HepG2 (cell line): ENCODE measurements at regions not wholly inside any gene's neighbourhood (a gene's known extent, or its start where the extent isn't known, plus 50 kb on each side); places are given as distances from the start of the nearest gene placed in this dataset.

Source experiments
- ATF5 ChIP-seq: sonication (generic); formaldehyde crosslinking; IDR thresholded peaks from 2 replicates; pipeline ENCODE4 v1.4.0; 2020; ENCODE audit warnings: mild to moderate bottlenecking, low read depth, missing genetic modification reagents
- BCL6 ChIP-seq: IDR thresholded peaks from 2 replicates; pipeline ENCODE4 v1.6.1; 2016; ENCODE audit warnings: missing genetic modification reagents, missing compliant biosample characterization
- CENPT ChIP-seq: sonication (generic); formaldehyde crosslinking; IDR thresholded peaks from 2 replicates; pipeline ENCODE4 v1.8.0; 2022; ENCODE audit warnings: low read depth, mild to moderate bottlenecking, moderate library complexity, missing genetic modification reagents
- GZF1 ChIP-seq: sonication (generic); formaldehyde crosslinking; IDR thresholded peaks from 2 replicates; pipeline ENCODE4 v1.5.1; 2020; ENCODE audit warnings: mild to moderate bottlenecking, missing genetic modification reagents
- KDM2A ChIP-seq: sonication (generic); formaldehyde crosslinking; IDR thresholded peaks from 2 replicates; pipeline ENCODE4 v1.4.0; 2020; ENCODE audit warnings: low read depth, missing genetic modification reagents, borderline replicate concordance
- MIER3 ChIP-seq: IDR thresholded peaks from 2 replicates; pipeline ENCODE4 v1.6.1; 2016; ENCODE audit warnings: missing compliant biosample characterization, borderline replicate concordance
- NFIC ChIP-seq: IDR thresholded peaks from 2 replicates; pipeline ENCODE4 v1.6.1; 2012; ENCODE audit warnings: mild to moderate bottlenecking, low read length, inconsistent platforms
- SOX6 ChIP-seq, 2 experiments: fragments of 450-650 bp in 1 of 2; sonication (generic) in 1 of 2; formaldehyde crosslinking in 1 of 2; IDR thresholded peaks; 2 replicates each; pipeline versions ENCODE4 v1.4.0 to v1.6.1; 2017 to 2020; ENCODE audit warnings: antibody characterized with exemption in 1 of 2, mild to moderate bottlenecking in 1 of 2, missing genetic modification reagents in 1 of 2
- TFDP1 ChIP-seq: IDR thresholded peaks from 2 replicates; pipeline ENCODE4 v1.6.1; 2016; ENCODE audit warnings: missing compliant biosample characterization, missing genetic modification reagents, borderline replicate concordance
- ZBTB25 ChIP-seq: IDR thresholded peaks from 2 replicates; pipeline ENCODE4 v1.6.1; 2018; ENCODE audit warnings: missing genetic modification reagents
- ZNF281 ChIP-seq: sonication (generic); formaldehyde crosslinking; IDR thresholded peaks from 2 replicates; pipeline ENCODE4 v1.4.0; 2020; ENCODE audit warnings: missing genetic modification reagents, borderline replicate concordance
- ZNF609 ChIP-seq: sonication (generic); formaldehyde crosslinking; IDR thresholded peaks from 2 replicates; pipeline ENCODE4 v1.4.0; 2020; ENCODE audit warnings: mild to moderate bottlenecking, missing genetic modification reagents, borderline replicate concordance
- ZSCAN30 ChIP-seq: sonication (generic); formaldehyde crosslinking; IDR thresholded peaks from 2 replicates; pipeline ENCODE4 v1.5.0; 2020; ENCODE audit warnings: mild to moderate bottlenecking, missing genetic modification reagents

- TF ChIP-seq TFDP1 (CRISPR knock-in tag) (peak; percentile 76; the same call in 1 of the 2 replicates), GZF1 (CRISPR knock-in tag) (no peak), CENPT (no peak), ZNF609 (CRISPR knock-in tag) (peak; percentile 17), ZSCAN30 (CRISPR knock-in tag) (peak; percentile 86), MIER3 (peak; percentile 80; the same call in 1 of the 2 replicates), ZBTB25 (CRISPR knock-in tag) (peak; percentile 64), KDM2A (peak; percentile 64), ATF5 (CRISPR knock-in tag) (0 out of 2 replicates have a peak, but pooled peaks have one; percentile 71), ZNF281 (CRISPR knock-in tag) (peak; percentile 21; the same call in 1 of the 2 replicates), NFIC (peak; percentile 75), BCL6 (CRISPR knock-in tag) (peak; percentile 88), SOX6 (IDR thresholded peaks at IDR 0.05) (no peak), SOX6 (CRISPR knock-in tag; IDR thresholded peaks at IDR 0.05) (peak; percentile 84)
These were observed 236.2 kb downstream of the SYK start (continued) for GRCh38 chr9:91037511-91038482.
